Activated CD8-positive, alpha-beta memory T cell treated with anti-CD3 and anti-CD28 coated beads, Interleukin-2, amount 50 U/mL, for 48 hours (primary cell): ENCODE measurements at regions not wholly inside any gene's neighbourhood (a gene's known extent, or its start where the extent isn't known, plus 50 kb on each side); places are given as distances from the start of the nearest gene placed in this dataset.
A peak's percentile ranks its signal among the peaks of the same experiment; 100 is the strongest.
"Not testable (repeated sequence)": the region's sequence is repeated elsewhere in the genome, so short reads cannot be mapped to it uniquely, and the experiment has no call there.

Experiments used
- DNase-seq: peaks from one replicate; pipeline ENCODE4 v3.0.0-alpha.2; 2020

DNA sequence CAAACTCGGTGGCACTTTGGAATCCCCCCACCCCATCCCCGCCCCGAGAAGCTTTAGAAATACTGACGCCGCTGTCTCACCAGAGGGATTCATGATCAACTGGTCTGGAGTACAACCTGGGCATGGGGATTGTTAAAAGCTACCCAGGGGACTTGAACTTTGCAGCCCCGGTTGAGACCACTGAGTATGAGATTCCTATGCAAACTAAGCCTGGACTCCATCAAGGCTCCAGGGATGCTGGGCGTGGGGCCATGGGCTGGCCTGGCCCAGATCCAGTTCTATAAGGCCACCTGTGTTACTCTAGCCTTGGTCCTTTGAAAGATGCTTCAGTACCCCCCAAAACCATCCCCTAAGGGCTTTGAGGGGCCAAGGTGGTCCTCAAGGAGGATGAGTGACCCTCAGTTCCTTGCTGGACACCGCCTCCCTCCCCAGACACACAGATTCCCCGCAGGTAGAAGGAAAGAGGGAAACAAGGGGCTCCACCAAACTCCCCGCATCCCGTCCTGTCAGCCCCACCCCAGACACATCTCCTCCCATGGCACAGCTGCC, 68.5 kb downstream of the MRPL36 start:
- DNase-seq, result peak; percentile 22

- DNase-seq, result peak; percentile 29
Observed at GRCh38 chr5:1730487-1730847, 69.2 kb downstream of the MRPL36 start.

DNA sequence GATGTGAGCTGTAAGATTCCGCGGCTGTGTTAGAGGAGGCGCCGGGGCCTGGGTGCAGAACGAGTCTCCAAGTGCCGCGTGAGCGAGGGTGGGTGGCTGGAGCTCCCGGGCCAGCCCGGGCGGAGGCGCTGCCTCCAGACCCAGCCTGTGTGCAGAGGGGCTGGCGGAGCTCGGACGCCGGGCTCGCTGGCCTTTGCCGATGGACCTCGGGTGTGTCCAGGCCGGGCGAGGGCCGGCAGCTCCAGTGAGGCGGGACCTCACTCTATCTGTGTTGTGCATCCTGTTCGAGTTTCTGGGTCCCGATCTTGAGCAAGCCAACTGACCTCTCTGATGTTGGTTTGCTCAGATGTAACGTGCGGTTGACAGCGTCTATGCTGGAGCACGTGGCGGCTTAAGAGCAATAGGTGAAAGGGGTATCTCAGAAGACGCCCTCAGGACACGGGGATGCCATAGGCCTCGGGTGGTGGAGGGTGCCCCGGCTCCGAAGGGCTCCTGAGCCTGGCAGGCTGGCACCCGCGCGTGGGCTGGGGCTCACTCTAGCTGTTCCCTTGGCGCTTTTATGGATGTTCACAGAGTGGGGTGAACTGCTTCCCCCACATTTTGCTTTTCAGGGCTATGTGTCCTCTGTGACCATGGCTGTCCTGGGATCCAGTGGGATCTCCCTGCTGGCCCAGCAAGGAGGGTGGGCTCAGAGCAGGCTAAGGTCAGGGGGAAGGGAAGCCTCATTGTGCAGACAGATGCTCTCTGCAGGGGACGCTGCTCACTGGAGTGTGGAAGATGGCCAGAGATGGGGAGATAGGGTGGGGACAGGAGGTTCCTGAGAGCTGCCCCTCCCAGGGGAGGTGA, 69.8 kb downstream of the MRPL36 start:
- DNase-seq, result peak; percentile 20

GRCh38 chr5:1728846-1729245, 70.8 kb downstream of the MRPL36 start:
- DNase-seq, result no peak

GRCh38 chr5:1727571-1727970, 72.1 kb downstream of the MRPL36 start:
- peak; percentile 42 for DNase-seq

DNA sequence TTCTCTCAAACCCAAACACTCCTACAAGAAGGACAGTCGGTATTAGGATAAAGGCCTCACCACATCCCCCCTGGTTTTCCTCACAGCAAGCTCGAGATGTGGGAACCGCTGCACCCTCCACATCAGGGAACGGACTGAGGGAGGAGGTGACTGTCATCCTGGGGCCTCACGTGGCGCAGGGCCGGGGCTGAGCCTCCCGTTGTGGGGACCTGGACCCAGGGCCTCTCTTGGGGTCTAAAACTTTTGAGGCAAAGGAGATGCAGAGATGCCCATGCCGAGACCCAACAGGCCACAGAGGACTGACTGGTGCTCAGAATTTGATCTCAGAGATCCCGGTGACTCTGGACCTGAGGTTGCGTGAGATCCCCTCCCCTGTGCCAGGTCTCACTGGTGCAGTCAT, 72.7 kb downstream of the MRPL36 start:
- no peak for DNase-seq

GRCh38 chr5:1726469-1726865, 73.2 kb downstream of the MRPL36 start:
- DNase-seq, result peak; percentile 42

GRCh38 chr5:1725641-1726468, 73.8 kb downstream of the MRPL36 start:
- peak; percentile 43 for DNase-seq

DNA sequence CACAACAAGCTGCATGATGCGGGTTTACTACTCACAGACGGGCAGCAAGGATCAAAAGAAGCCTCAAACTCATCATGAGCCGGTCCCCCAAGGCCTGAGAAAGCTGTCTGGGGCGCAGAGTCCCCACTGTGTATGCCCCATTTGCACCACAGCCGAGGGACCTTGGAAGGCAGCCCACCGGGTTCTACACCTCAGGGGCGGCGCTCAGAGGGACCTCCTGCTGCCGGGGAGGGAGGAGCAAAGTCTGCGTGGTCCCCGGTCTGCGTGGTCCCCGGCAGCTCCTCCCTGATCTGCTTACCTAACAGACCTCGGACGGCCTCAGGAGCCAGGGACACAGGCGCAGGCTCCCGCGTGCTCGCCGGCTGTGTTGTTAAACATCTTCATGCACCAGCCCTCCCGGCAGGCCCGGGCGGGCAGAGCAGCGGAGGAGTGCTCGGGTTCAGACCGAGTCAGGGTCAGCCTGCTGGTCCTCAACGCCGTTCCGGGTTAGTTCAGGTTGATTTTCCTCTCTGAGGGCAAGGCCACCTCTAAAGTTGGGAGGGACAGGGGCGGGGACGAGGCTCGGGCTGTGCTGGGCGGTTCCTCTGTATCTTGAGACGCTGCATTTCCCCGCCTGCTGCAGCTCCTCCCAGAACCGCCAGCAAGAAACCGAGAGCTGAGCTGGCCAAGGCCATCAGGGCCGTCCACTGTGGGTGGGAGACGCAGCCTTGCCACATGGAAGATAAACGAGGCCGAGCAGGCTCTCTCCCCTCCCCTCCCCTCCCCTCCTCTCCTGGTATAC, 74.6 kb downstream of the MRPL36 start:
- DNase-seq, result peak; percentile 52

DNA sequence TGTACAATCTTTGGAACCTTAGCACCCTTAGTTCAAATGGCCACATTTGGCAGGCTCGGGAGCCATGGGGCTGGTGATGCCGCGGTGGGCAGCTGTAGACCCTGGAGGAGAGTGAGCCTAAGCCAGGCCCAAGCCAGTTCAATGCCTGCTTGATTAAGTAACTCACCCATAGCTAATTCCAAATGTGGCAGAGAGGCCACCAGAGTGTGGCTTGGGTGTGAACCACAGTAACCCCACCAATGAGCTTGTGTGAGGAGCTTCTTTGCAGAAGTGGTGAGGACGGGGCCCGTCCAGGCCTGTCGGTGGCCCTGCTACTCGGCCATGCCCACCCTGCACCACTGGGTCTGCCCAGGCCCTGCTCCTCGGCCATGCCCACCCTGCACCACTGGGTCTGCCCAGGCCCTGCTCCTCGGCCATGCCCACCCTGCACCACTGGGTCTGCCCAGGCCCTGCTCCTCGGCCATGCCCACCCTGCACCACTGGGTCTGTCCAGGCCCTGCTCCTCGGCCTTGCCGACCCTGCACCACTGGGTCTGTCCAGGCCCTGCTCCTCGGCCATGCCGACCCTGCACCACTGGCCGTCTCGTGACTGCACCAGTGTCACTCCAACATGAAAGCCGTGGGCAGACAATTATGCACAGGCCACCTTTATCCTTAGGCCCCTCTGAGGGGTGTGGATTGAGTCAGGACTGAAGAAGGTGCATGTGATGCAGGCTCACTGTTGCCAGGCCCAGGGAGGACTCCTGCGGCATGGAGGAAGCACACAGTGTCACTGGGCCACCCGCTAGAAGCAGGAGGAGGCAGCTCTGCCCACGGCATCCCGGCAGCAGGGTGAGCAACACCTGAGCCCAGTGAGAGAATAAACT, 75.4 kb downstream of the MRPL36 start:
- DNase-seq, result peak; percentile 45

DNA sequence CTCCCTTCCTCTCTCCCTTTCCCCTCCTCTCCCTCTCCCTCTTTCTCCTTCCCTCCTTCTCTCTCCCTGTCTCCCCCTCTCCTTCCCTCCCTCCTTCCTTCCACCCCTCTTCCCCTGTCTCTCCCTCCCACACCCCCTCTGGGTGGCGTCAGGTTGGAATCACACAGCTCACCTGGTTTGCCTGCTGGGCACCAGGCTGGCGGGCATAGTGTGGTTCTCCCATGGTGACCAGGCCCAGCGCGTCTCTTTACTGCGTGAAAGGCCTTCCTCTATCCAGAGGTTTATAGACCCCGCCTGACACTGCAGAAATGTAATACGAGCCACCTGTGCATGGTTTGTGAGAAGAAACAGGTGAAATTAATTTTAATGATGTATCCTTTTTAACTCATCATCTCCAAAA, 76.2 kb downstream of the MRPL36 start:
- peak; percentile 23 for DNase-seq

- DNase-seq, result no peak
Observed at GRCh38 chr5:1722877-1723276, 76.8 kb downstream of the MRPL36 start.

DNA sequence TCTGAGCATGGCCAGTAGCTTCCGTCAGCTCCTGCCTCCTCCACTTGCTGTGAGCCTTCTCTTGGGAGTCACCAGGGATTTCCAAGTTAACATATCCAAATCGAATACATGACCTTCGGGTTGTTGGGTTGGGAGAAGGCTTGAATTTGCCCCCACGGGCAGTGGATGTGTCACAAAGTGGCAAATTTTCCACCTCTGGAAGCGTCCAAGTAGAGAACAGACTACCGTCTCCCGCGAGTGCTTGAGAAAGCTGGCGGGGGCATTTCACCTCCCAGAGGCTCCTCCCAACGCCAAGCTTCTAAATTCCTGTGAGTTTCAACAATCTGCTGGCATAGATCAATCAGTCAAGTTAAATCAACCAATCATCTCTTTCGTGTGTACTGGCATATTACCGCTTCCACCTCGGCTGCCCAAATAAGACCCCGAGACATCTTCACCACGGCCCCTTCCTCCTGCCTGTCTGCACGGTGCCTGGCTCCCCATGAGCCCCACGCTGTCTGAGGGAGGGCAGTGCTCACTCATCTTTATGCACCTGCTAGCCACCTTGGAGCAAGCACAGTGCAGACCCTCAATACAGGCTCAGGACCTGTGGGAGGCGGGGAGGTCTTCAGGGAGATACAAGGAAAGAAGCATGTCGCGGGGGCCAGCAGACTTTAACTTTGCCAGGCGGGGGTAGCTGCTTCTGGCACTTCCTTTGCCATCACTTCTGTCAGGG, 79.1 kb downstream of the MRPL36 start:
- DNase-seq, result peak; percentile 28

GRCh38 chr5:1719860-1720259, 79.8 kb downstream of the MRPL36 start:
- no peak for DNase-seq

GRCh38 chr5:1718669-1719068, 81.0 kb downstream of the MRPL36 start:
- DNase-seq, result no peak

DNA sequence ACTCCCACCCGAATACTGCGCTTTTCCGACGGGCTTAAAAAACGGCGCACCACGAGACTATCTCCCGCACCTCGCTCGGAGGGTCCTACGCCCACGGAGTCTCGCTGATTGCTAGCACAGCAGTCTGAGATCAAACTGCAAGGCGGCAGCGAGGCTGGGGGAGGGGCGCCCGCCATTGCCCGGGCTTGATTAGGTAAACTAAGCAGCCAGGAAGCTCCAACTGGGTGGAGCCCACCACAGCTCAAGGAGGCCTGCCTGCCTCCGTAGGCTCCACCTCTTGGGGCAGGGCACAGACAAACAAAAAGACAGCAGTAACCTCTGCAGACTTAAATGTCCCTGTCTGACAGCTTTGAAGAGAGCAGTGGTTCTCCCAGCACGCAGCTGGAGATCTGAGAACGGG, 89.5 kb downstream of the MRPL36 start:
- not testable (repeated sequence) for DNase-seq

DNA sequence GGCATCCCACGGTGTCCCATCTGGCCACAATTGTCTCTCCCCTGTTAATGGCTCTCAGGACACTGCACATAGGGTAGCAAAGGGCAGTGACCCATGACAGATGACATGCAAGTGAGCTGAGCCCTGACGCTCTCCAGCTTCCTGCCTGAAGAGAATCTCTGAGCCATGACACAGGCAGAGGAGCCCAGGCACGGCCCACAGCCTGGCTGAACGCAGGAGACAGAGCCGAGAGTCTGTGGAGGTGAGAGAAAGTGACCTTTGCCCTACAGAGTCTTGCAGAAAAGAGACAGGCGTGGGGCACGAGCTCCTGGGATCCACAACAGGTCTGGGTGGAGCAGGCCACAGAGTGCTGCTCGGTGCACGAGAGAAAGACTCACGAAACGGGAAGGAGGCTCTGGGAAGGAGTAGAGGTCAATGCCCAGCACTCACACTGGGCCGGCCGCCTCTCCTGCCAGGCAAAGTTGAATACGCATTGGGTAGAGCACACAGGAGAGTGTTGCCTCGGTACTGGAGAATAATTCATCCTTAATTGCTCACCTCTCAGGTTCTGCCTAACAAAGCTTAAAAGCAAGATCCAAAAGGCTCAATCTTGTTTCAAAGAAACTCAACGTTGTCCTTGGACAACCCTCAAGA, 90.3 kb downstream of the MRPL36 start:
- DNase-seq, result no peak

GRCh38 chr5:1708592-1709141, 91.0 kb downstream of the MRPL36 start:
- no peak for DNase-seq

DNA sequence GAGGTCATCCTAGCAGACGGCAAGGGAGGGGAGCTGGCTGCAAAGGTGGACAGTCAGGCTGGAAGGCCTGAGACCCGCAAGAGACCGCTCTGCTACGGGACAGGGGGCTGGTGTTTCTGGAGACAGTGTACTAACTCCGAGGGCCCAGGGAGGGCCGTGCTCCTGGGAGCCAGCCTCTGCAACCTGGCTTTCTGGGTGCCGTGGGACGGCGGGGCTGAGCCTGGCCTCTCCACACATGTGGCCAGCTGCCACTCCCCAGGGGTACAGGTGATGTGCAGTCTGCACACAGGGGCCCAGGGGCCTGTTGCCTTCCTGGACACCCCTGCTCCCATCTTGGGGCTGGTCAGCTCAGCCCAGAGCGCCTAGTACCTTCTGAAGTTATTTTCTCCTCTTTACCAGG, 92.2 kb downstream of the MRPL36 start:
- no peak for DNase-seq

DNA sequence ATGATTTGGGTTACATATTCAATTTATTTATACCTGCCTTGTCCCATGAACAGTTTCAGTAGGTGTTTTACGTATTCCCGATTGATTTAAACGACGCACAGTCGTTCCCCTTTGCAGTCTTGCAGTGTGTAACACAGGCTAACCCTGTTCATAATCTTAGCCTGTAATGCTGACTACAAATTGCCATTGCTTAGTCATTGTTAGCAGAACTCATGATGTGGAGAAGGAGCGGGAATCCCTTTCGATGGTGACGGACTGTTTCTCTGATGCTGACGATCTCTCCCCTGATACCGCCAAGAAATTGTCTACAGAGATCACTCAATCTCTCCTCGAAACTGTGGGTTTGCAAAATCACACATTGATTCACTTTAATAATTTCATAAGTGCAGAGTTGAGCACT, 93.2 kb downstream of the MRPL36 start:
- no peak for DNase-seq

DNA sequence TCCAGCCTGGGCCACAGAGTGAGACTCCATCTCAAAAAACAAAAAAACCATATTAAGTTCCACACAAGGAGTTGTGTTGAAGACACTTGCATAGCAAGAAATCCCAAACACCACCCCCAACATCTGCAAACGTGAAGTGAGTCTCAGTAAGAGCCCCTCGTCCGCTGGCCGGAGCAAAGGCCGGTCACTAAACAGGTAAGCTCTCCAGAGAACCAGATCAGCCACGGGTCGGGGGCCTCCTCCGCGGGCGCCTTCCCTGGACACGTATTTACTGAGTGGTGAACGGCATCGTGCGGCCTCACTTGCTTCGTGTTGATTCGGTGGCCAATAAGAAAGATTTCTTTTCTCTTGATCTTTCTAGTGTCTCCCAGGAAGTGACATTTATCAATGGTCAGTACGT, 93.6 kb downstream of the MRPL36 start:
- no peak for DNase-seq
